NCI-H510A (cell line): ENCODE measurements at regions not wholly inside any gene's neighbourhood (a gene's known extent, or its start where the extent isn't known, plus 50 kb on each side); places are given as distances from the start of the nearest gene placed in this dataset.
"Not testable (repeated sequence)": the region's sequence is repeated elsewhere in the genome, so short reads cannot be mapped to it uniquely, and the experiment has no call there.

Experiments
- DNase-seq: peaks from one replicate; lab custom pipeline; 2025; lab: John Stamatoyannopoulos, UW

DNA sequence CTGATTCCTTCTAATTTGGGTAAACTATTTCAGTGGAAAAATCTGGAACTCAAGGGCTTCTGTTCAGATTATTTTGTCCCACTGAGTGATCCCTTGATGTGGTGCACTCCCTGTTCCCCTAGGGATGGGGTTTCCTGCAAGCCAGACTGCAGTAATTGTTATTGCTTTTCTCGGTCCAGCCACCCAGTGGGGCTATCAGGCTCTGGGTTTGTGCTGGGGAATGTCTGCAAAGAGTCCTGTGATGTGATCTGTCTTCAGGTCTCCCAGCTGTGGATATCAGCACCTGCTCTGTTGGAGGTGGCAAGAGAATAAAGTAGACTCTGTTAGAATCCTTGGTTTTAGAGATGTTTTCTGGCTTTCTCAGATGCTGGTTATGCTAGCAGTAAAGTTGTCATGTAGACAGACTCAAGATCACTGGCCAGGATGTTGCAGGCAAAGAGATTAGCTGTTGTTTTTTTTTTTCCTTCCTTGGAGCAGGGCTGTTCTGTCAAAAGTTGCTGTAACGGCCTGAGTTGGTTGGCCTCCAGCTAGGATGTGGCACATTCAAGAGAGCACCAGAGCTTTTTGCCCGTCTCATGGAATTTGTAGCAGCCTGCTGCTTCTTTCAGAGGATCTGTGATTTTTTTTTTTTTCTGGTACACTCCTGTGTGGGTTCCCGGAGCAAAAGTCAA, 1314.0 kb downstream of the PCDH19 start:
- no peak for DNase-seq

DNA sequence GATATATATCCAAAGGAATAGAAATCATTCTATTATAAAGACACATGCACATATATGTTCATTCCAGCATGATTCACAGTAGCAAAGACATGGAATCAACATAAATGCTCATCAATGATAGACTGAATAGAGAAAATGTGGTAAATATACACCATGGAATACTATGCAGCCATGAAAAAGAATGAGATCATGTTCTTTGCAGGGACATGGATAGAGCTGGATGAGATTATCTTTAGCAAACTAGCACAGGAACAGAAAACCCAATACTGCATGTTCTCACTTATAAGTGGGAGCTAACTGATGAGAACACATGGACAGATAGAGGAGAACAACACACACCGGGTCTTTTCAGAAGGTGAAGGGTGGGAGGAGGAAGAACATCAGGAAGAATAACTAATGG, 1318.6 kb downstream of the PCDH19 start:
- DNase-seq: no peak

DNA sequence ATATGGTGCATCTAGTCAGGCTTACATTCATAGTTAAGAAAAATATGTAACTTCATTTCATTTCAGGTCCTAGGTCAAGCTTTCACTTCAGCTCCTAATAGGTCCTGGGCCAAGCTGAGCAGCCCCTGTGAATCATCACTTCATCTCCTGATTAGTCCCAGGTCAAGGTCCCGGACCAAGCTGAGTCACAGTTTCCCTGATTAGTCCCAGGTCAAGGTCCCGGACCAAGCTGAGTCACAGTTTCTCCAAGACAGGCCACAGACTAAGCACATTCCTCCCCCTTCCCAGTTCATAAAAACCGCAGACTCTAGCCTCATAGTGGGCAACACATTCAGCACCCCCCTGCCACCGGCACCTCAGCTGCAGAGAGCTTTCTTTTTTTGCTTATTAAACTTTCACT, 1331.8 kb downstream of the PCDH19 start:
- DNase-seq: no peak

DNA sequence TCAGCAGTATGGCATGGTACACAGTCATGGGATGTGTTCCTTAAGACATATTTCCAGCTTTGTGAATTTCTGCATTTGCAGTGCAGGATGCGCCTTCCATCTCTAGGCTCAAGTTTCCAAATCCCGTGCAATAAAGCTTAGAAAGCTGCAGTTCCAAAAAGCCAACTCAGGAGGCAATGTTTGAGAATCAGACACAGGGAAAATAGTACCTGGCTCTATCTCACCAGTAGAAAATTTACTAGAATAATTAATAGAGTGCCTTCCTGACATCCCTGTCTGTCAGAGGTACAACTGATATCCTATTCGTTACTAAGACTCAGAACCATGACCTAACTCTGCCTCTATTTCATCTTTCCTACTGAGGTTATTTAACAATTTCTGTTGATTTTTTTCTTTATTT, 1333.0 kb downstream of the PCDH19 start:
- DNase-seq: no peak

DNA sequence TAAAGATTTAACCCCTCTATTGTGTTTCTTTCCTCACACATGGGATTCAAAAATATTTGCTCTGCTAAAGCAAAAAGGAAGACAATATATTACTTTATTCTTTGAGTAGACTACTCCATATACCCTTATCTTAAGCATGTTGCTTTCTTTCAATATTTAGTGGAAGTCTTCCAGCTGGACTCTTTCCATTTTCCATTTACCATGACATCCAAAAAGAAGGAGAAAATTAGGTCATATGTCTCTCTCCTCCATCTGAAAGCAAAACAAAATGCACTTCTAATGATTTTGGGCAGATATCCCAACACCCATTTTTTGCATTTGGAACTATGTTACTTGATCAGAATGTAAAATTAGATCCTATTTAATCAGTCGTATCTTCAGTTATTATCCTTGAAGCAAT, 1336.5 kb downstream of the PCDH19 start:
- DNase-seq: no peak

DNA sequence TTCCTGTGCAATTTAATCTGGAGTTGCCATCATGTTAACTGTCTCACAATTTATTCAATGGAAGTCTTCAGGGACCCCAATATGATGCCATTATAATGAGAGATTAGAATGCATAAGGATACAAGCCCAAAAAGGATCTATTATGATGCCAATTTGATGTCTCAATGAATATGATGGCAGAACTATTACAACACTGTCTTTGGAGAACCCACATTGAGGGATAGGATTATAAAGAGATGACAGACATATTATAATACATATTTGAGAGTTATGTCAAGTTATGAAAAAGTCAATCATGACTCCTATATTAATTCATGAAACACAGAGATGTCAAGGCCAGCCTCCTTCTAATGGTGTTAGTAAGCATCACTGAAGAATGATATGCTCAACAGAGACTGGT, 1358.4 kb downstream of the PCDH19 start:
- DNase-seq: no peak

DNA sequence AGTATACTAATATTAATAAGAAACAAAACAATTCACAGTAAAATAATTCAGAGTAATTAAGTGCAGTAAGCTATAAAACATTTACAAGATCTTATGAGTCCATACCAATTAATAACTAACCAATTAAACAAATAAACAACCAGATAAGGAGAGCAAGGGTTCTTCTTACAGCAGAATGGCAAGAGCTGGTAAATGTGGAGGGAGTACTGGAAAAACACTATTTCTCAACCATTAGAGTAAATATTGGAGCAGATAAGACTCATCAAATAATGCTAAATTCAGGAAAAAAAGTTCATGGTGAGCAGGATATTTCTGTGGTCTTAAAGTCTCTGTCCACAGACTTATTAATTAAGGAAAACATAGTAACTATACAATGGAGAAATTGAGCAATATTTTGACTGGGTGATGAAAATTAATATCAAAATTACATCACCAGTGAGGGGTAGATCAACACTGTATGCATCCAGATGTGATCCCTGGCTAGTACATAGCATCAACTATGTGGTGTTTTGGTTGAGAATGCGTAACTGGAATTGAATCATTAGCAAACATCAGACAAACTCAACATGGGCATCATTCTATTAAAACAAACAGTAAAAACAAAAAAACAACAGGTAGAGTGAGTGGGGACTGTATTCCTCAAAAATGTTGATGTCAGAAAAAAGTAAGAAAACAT, 1376.7 kb downstream of the PCDH19 start:
- DNase-seq: no peak

DNA sequence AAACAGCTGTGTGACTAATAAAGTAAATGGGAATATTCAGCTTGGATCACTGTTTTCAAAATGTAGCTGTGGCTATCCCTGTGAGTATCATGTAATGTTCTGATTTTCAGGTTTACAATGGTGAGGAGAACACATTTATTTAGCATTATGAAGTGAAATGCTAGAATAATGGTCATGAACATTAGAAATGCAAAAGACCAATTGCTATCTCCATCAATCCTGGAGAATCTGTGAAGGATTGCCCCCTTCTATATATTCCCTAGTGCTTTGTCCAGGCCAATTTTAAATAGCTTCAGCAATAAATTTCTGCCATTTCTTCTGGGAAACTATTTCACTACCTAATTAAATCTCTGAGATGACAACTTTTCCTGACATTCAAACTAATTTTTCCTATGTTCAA, 1399.1 kb downstream of the PCDH19 start:
- no peak for DNase-seq

DNA sequence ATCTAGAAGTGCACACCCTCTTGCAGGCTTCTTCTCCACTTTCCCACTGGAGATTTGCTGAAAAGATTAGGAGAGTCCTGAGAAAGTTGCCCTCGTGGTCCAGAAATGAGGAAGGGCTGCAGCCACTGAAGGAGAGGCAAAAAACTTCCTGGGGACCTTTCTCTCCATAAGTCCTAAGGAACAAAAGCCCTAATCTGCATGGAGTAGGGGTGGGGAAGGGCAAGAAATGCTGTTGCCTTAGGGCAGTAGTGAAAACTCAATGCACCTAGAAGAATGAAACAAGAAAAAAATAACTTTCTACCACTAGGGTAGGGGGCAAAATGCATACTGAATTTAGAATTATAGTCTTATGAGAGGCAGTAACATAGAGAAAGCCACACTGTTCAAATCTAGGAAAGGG, 1408.8 kb downstream of the PCDH19 start:
- DNase-seq: no peak

DNA sequence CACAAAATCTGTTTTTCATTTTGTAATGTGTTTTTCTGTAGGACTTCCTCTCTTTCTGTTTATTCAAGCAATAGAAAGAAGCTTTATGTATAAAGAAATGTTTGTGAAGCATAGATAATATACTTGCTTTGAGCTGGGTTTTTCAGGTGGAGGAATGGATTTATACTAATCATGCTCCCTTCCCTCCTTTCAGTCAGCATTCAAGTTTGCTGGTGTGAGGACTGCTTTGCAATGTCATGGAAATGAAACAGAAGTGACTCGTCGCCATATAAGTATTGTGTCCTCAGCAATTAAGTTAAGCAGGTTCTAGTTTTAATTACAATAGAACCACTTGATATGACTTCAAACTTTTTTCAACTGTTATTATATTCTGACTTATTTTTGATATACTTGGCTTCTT, 1447.1 kb downstream of the PCDH19 start:
- DNase-seq: no peak

DNA sequence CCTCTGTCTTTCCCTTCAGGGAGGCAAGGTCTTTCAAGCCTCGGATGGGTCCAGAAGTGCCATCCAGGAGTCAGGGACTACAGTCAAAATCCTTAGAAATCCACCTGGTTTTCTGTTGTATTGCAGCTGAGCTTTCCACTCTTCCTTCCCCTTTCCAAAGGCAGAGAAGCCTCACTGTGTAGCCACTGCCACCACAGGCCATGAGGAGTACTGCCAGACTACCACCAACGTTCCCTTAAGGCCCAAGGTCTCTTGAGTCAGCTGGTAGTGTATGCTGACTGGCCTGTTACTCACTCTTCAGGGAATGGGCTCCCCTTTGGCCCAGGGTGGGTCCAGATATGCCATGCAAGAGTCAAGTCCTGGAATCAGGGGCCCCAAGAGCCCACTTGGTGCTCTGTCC, 1454.1 kb downstream of the PCDH19 start:
- no peak for DNase-seq

DNA sequence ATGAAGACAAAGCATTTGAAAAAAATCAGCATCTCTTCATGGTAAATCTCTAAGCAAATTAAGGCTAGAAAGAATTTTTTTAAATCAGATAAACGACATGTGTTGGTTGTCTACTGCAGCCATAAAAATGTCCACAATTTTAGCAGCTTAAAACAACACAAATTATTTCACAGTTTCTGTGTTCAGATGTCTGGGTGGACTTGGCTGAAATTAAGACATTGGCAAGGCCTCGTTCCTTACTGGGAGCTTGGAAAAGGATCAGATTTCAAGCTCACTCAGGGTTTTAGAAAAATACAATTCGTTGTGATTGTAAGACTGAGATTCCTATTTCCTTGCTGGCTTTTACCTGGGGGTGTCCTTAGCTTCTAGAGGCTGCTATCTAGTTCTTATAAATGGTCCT, 1470.6 kb downstream of the PCDH19 start:
- no peak for DNase-seq

DNA sequence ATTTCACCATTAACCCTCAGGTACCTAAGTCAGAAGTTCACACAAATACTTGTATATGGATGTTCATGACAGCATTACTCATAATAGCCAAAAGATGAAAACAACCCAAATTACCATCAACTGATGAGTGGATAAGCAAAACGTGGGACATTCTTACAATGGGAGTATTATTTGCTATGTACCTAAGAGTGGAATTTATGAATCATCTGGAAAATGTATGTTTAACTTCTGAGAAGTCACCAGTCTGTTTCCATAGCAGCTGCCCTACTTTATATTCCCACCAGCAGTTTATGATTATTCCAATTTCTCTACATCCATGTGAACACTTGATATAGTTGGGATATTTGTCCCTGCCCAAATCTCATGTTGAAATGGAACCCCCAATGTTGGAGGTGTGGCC, 1478.9 kb downstream of the PCDH19 start:
- DNase-seq: no peak

DNA sequence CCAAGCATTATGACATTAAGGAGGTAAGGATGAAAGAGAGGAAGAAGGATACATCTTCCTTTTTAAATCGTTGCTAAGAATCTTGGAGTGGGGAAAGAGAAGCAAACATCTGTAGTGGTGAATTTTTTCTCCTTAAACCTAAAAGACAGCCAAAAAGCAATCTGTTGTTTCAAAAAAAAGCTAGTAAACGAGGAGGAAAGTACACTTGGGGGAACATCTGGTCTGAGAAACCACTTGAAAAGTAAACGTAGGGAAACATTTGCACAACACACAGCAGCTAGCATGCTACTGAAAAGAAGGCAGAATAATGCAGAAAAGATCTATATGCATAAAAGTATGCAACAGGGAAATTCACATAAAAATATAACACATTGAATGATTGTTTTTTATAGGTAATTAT, 1485.6 kb downstream of the PCDH19 start:
- no peak for DNase-seq

DNA sequence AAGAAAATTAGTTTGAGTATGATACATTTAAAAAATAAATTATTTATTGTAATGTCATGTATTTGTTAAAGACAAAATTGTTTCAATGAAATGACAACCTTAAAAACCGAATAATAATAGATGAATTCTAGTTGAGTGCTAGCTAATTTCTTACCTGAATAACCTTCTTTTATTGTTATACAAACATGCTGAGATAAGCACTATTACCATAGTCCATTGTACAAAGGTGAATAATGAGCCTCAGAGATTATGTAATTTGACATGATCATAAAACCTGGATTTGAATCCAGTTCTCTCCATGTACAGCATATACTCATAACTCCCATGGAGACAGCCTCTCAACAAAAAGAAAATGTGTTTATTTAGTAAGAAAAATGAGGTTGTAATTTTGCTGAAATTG, 1512.9 kb downstream of the PCDH19 start:
- DNase-seq: no peak

DNA sequence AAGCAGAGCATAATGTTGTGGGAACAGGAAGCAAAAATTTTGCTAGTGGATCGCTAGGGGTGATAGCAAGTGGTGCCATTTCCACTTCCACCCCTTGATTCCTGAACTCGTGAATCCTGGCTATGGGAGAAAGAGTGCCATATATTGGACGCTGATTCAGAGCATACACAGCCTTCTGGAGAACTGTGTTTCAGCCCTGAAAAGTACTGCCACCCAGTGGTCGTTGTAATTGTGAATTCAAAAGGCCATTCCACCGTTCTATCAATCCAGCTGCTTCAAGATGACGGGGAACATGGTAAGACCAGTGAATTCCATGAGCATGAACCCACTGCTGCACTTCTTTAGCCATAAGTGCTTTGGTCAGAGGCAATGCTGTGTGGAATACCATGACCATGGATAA, 1559.4 kb downstream of the PCDH19 start:
- DNase-seq: not testable (repeated sequence)
